Lower leg skin (tissue), 3 donors: ENCODE measurements at regions not wholly inside any gene's neighbourhood (a gene's known extent, or its start where the extent isn't known, plus 50 kb on each side); places are given as distances from the start of the nearest gene placed in this dataset.

Experiments used
- CTCF ChIP-seq, 3 donors: fragments of 450-650 bp; IDR thresholded peaks; one replicate each; pipeline ENCODE4 v1.5.1; 2016; ENCODE audit warnings: antibody characterized with exemption in 3 of 3, mild to moderate bottlenecking in 3 of 3, moderate library complexity in 2 of 3
- POLR2A ChIP-seq, 2 donors: fragments of 450-650 bp; IDR thresholded peaks; one replicate each; pipeline ENCODE4 v1.6.1; 2016 to 2017; ENCODE audit warnings: antibody characterized with exemption in 2 of 2, mild to moderate bottlenecking in 1 of 2, moderate library complexity in 1 of 2

GRCh38 chr21:19692231-19692630, 1288.6 kb upstream of the TMPRSS15 start:
- no peak for TF ChIP-seq CTCF (IDR thresholded peaks at IDR 0.05)
- no peak for TF ChIP-seq POLR2A (IDR thresholded peaks at IDR 0.05)
